MM.1S (cell line): ENCODE measurements at regions not wholly inside any gene's neighbourhood (a gene's known extent, or its start where the extent isn't known, plus 50 kb on each side); places are given as distances from the start of the nearest gene placed in this dataset.

Source experiments
- DNase-seq: peaks from one replicate; pipeline ENCODE4 v3.0.0-alpha.2; 2015
- H2AFZ ChIP-seq: fragments of 300-600 bp; sonication (generic); 2 replicates; pipeline ENCODE4 v1.6.0; 2016; ENCODE audit warnings: antibody characterized with exemption, low read length
- H3F3A ChIP-seq: fragments of 300-600 bp; sonication (generic); 2 replicates; pipeline ENCODE4 v1.6.1; 2016; ENCODE audit warnings: mild to moderate bottlenecking, antibody characterized with exemption, low read length, moderate library complexity, mixed read lengths; ENCODE audit not compliant: insufficient read depth
- H3K27ac ChIP-seq: fragments of 300-600 bp; sonication (generic); 2 replicates; pipeline ENCODE4 v1.5.1; 2016; ENCODE audit warnings: mild to moderate bottlenecking, low read length
- H3K27me3 ChIP-seq: fragments of 300-600 bp; sonication (generic); replicated peaks from 2 replicates; pipeline ENCODE4 v1.6.0; 2016; ENCODE audit warnings: low read length; ENCODE audit not compliant: insufficient read depth
- H3K36me3 ChIP-seq: fragments of 300-600 bp; sonication (generic); replicated peaks from 2 replicates; pipeline ENCODE4 v1.6.1; 2016; ENCODE audit warnings: mild to moderate bottlenecking, low read length, mixed read lengths; ENCODE audit not compliant: insufficient read depth
- H3K4me1 ChIP-seq: fragments of 300-600 bp; sonication (generic); 2 replicates; pipeline ENCODE4 v1.6.1; 2016; ENCODE audit warnings: low read length, mixed read lengths
- H3K4me2 ChIP-seq: fragments of 300-600 bp; sonication (generic); 2 replicates; pipeline ENCODE4 v1.6.0; 2016; ENCODE audit warnings: low read depth, low read length
- H3K4me3 ChIP-seq: fragments of 300-600 bp; sonication (generic); 2 replicates; pipeline ENCODE4 v1.5.1; 2016; ENCODE audit warnings: low read length, mixed read lengths
- H3K79me2 ChIP-seq: fragments of 300-600 bp; sonication (generic); 2 replicates; pipeline ENCODE4 v1.6.1; 2016; ENCODE audit warnings: mixed run types, low read length, mixed read lengths
- H3K9ac ChIP-seq: fragments of 300-600 bp; sonication (generic); 2 replicates; pipeline ENCODE4 v1.6.1; 2016; ENCODE audit warnings: low read length, mixed read lengths
- H3K9me2 ChIP-seq: fragments of 300-600 bp; sonication (generic); replicated peaks from 2 replicates; pipeline ENCODE4 v1.6.1; 2016; ENCODE audit warnings: mild to moderate bottlenecking, low read length, mixed read lengths; ENCODE audit not compliant: insufficient read depth
- H3K9me3 ChIP-seq: fragments of 300-600 bp; sonication (generic); replicated peaks from 2 replicates; pipeline ENCODE4 v1.6.1; 2016; ENCODE audit warnings: mild to moderate bottlenecking, low read length, mixed read lengths; ENCODE audit not compliant: insufficient read depth
- H4K20me1 ChIP-seq: fragments of 300-600 bp; sonication (generic); 2 replicates; pipeline ENCODE4 v1.6.1; 2016; ENCODE audit warnings: mild to moderate bottlenecking, low read length, moderate library complexity, mixed read lengths; ENCODE audit not compliant: insufficient read depth
- EZH2 ChIP-seq: fragments of 300-600 bp; sonication (generic); optimal IDR thresholded peaks from 2 replicates; pipeline ENCODE3; 2017; ENCODE audit warnings: low read depth, mild to moderate bottlenecking, antibody characterized with exemption, low read length, mixed read lengths
- EZH2phosphoT487 ChIP-seq: fragments of 300-600 bp; sonication (generic); IDR thresholded peaks from 2 replicates; pipeline ENCODE4 v1.6.1; 2018; ENCODE audit warnings: antibody characterized with exemption, low read length
- TF ChIP-seq, protein P1 (sequence below): fragments of 300-600 bp; sonication (generic); IDR thresholded peaks from 2 replicates; pipeline ENCODE4 v1.5.1; 2016; ENCODE audit warnings: antibody characterized with exemption, low read length, mixed read lengths

DNA sequence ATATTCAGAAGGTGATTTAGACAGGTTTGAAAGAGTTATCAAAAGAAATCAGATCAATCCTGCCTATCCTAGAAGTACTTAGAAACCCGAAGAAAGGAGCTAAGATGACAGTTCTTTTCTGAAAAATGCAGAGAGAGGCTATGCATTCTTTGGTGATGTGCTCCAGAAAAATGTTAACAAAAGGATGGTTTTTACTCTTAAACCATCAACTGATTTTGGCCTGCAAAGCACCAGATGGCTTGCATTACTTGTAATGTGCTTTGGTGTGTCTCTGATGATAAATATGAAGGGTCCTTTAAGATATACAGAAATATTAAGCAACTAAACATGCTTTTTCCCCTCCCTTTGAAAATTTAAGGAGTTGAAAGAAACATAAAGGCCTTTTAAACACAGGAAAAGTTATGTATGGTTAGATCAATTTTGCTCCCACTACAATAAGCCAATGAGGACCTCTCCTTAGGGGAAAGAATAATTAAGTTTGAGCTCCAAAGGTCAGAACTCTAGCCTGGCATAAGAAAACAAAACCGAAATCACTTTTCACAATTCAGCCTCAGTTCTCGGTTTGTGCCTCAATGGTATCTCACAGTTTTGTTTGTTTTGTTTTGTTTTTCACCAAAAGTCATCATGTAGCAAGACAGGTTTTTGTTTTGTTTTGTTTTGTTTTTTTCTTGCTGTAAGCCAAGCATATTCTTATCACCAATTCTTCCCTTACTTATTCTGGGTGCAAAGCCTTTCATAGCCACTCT is 302.4 kb upstream of the NT5C1B start:
- Histone ChIP-seq H3K36me3 (no peaks in the 10 kb centered on the region), H3K9ac (no peak overlapping the region), H3K4me2 (peak overlapping the region; percentile 0; the same call in 1 of the 2 replicates), H3K9me3 (no peaks in the 10 kb centered on the region), H2AFZ (no peak overlapping the region), H3K4me3 (no peak overlapping the region), H3K9me2 (no peaks in the 10 kb centered on the region), H4K20me1 (no peaks in the 10 kb centered on the region), H3F3A (no peaks in the 10 kb centered on the region), H3K4me1 (no peaks in the 10 kb centered on the region), H3K79me2 (no peaks in the 10 kb centered on the region), H3K27ac (no peak overlapping the region), H3K27me3 (no peaks in the 10 kb centered on the region)
- TF ChIP-seq, protein P1, sequence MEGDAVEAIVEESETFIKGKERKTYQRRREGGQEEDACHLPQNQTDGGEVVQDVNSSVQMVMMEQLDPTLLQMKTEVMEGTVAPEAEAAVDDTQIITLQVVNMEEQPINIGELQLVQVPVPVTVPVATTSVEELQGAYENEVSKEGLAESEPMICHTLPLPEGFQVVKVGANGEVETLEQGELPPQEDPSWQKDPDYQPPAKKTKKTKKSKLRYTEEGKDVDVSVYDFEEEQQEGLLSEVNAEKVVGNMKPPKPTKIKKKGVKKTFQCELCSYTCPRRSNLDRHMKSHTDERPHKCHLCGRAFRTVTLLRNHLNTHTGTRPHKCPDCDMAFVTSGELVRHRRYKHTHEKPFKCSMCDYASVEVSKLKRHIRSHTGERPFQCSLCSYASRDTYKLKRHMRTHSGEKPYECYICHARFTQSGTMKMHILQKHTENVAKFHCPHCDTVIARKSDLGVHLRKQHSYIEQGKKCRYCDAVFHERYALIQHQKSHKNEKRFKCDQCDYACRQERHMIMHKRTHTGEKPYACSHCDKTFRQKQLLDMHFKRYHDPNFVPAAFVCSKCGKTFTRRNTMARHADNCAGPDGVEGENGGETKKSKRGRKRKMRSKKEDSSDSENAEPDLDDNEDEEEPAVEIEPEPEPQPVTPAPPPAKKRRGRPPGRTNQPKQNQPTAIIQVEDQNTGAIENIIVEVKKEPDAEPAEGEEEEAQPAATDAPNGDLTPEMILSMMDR: no peak
- no peak for TF ChIP-seq EZH2phosphoT487
- no peak for TF ChIP-seq EZH2
- peak; percentile 26 for DNase-seq

DNA sequence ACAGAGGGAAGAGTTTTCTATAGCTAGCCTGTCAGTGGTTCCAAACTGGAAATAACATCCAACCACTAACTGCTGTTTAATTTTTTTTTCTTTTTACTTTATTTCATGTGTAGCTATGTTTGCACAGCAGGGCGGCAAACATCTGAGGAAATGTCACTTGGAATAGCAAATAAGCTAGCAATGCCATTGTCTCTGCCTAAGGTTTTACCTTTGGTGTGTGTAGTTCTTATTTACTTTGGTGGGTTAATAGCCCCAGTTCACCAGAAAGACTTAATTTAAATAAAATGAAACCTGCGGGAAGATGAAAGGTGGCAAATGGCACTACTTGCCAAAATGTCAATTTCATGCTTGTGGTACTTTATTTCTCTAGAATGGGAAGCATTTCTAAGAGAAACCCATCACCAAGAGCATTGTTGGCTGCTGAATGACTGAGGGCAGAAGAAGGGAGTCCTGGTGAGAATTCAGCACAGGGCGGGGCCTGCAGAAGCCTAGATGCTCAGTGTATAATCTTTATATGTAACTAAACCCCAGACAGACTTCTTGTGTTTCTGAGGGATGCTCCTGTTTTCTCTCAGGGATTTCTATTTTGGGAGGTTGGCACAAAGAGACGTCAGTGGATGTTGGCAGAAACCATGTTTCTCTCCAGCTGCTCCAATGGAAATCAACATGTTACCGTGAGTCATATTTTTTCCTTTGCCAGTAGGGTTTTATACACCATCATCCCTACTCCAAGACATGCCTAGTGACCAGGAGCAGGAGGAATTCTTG is 300.4 kb upstream of the NT5C1B start:
- no peak for DNase-seq
- no peak overlapping the region for H2AFZ ChIP-seq
- TF ChIP-seq, protein P1: no peak
- TF ChIP-seq EZH2phosphoT487: no peak
- no peak for TF ChIP-seq EZH2
- H3K79me2 ChIP-seq: no peaks in the 10 kb centered on the region
- H4K20me1 ChIP-seq: no peaks in the 10 kb centered on the region
- H3K27me3 ChIP-seq: no peaks in the 10 kb centered on the region
- no peak overlapping the region for H3K4me3 ChIP-seq
- H3K4me2 ChIP-seq: no peak overlapping the region
- H3K36me3 ChIP-seq: no peaks in the 10 kb centered on the region
- H3K9me2 ChIP-seq: no peaks in the 10 kb centered on the region
- no peaks in the 10 kb centered on the region for H3K4me1 ChIP-seq
- H3K9me3 ChIP-seq: no peaks in the 10 kb centered on the region
- no peak overlapping the region for H3K9ac ChIP-seq
- H3F3A ChIP-seq: no peaks in the 10 kb centered on the region
- no peak overlapping the region for H3K27ac ChIP-seq

DNA sequence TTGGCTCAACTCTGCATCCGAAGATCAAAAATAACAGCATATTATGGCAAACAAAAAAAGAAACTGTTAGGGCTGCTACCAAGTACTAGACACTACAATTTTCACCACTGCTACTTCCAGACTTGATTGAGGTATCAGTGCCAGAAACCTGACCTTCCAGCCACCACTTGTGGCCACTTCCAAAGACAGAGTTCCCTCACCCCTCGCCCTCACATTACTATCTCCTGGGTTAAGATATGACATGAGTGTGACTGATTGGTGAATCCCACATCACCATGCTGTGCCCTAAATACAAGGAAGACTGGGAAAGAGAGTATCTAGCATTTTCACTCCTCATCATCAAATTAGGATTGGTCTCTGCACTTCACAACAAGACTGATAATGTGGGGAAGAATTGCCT is 296.1 kb upstream of the NT5C1B start:
- Histone ChIP-seq H3K4me2 (no peak overlapping the region), H3K36me3 (no peaks in the 10 kb centered on the region), H3K9me2 (no peaks in the 10 kb centered on the region), H3K4me1 (no peaks in the 10 kb centered on the region), H3K27me3 (no peaks in the 10 kb centered on the region), H3K79me2 (no peaks in the 10 kb centered on the region), H3K27ac (no peak overlapping the region), H4K20me1 (no peaks in the 10 kb centered on the region), H3K9me3 (no peaks in the 10 kb centered on the region), H3K9ac (no peak overlapping the region), H2AFZ (no peak overlapping the region), H3K4me3 (no peak overlapping the region), H3F3A (no peaks in the 10 kb centered on the region)
- TF ChIP-seq EZH2 (no peak), EZH2phosphoT487 (no peak)
- no peak for DNase-seq
